Tibial nerve (tissue), 4 donors: ENCODE measurements at regions not wholly inside any gene's neighbourhood (a gene's known extent, or its start where the extent isn't known, plus 50 kb on each side); places are given as distances from the start of the nearest gene placed in this dataset.

ENCODE experiments used
- DNase-seq, 2 donors: peaks; one replicate each; pipeline ENCODE4 v3.0.0-alpha.2; 2019; ENCODE audit warnings: low spot score in 2 of 2
- H3K27ac ChIP-seq, 4 donors: fragments of 200-600 bp; sonication (generic) in 3 of 4; one replicate each; pipeline ENCODE4 v1.5.1; 2017 to 2019; ENCODE audit warnings: mild to moderate bottlenecking in 1 of 4
- H3K27me3 ChIP-seq, 2 donors: fragments of 200-600 bp; sonication (generic) in 1 of 2; one replicate each; pipeline versions ENCODE4 v1.5.1 to v1.6.0; 2017 to 2019
- H3K36me3 ChIP-seq, 3 donors: fragments of 200-600 bp; sonication (generic); one replicate each; pipeline ENCODE4 v1.5.1; 2018 to 2019
- H3K4me1 ChIP-seq, 4 donors: fragments of 200-600 bp; sonication (generic) in 3 of 4; one replicate each; pipeline ENCODE4 v1.5.1; 2017 to 2019
- H3K4me3 ChIP-seq, 4 donors: fragments of 200-600 bp; sonication (generic) in 3 of 4; one replicate each; pipeline ENCODE4 v1.5.1; 2017 to 2019; ENCODE audit warnings: mild to moderate bottlenecking in 1 of 4, moderate library complexity in 1 of 4
- H3K9me3 ChIP-seq, 4 donors: fragments of 200-600 bp; sonication (generic) in 3 of 4; one replicate each; pipeline ENCODE4 v1.5.1; 2017 to 2019
- EP300 ChIP-seq, 2 donors: sonication (generic); formaldehyde crosslinking; IDR thresholded peaks; one replicate each; pipeline ENCODE4 v1.6.1; 2017; ENCODE audit warnings: antibody characterized with exemption in 2 of 2, mild to moderate bottlenecking in 1 of 2
- POLR2A ChIP-seq, 2 donors: fragments of 450-650 bp; IDR thresholded peaks; one replicate each; pipeline ENCODE4 v1.6.1; 2017; ENCODE audit warnings: antibody characterized with exemption in 2 of 2, mild to moderate bottlenecking in 2 of 2, moderate library complexity in 2 of 2
- WGBS, 2 donors: methylation state at CpG; one replicate each; pipeline ENCODE4 v1.1.5; 2018; 5-methylcytosine and 5-hydroxymethylcytosine counted together
- TF ChIP-seq, protein P1 (sequence below), 5 experiments: fragments of 200-600 bp in 3 of 5; fragments of 450-650 bp in 2 of 5; sonication (generic) in 3 of 5; IDR thresholded peaks; one replicate each; pipeline ENCODE4 v1.5.1; 2016 to 2019; ENCODE audit warnings: antibody characterized with exemption in 5 of 5, mild to moderate bottlenecking in 3 of 5, moderate library complexity in 2 of 5

DNA sequence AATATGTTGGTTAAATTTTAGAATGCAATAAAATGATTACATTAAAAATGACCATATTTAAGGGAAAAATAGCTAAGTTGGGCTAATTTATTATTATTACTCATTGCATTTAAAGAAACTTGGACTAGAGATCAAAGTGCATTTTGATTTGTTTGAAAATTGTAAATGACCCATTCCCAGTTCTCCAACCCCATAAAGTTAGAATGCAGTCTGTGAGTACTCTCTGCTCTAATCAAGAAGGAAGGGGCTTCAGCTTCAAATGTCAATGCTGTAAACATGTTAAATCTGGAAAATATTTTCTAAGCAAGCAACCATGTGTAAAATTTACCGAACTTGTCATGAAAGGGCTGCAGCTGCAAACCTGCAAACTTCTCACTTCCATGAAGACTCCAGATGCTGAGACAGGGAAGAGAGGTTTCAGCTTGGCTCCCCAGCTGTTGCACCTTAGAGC lies 232.7 kb downstream of the TTLL7 start:
- no peak overlapping the region for H3K4me3 ChIP-seq
- no peak for DNase-seq
- H3K36me3 ChIP-seq, result no peaks in the 10 kb centered on the region
- no peaks in the 10 kb centered on the region for H3K9me3 ChIP-seq
- WGBS, 2 donors, result 69 to 79% methylated on average over 1 of the region's 1 CpG
- no peaks in the 10 kb centered on the region for H3K27me3 ChIP-seq
- H3K4me1 ChIP-seq, result peaks cover 0 to 16% (median 2%) of the 10 kb centered on the region in 4 donors
- TF ChIP-seq EP300 (IDR thresholded peaks at IDR 0.05) (no peak), POLR2A (IDR thresholded peaks at IDR 0.05) (no peak)
- TF ChIP-seq, protein P1, sequence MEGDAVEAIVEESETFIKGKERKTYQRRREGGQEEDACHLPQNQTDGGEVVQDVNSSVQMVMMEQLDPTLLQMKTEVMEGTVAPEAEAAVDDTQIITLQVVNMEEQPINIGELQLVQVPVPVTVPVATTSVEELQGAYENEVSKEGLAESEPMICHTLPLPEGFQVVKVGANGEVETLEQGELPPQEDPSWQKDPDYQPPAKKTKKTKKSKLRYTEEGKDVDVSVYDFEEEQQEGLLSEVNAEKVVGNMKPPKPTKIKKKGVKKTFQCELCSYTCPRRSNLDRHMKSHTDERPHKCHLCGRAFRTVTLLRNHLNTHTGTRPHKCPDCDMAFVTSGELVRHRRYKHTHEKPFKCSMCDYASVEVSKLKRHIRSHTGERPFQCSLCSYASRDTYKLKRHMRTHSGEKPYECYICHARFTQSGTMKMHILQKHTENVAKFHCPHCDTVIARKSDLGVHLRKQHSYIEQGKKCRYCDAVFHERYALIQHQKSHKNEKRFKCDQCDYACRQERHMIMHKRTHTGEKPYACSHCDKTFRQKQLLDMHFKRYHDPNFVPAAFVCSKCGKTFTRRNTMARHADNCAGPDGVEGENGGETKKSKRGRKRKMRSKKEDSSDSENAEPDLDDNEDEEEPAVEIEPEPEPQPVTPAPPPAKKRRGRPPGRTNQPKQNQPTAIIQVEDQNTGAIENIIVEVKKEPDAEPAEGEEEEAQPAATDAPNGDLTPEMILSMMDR (IDR thresholded peaks at IDR 0.05), result no peak
- H3K27ac ChIP-seq, result no peak overlapping the region

DNA sequence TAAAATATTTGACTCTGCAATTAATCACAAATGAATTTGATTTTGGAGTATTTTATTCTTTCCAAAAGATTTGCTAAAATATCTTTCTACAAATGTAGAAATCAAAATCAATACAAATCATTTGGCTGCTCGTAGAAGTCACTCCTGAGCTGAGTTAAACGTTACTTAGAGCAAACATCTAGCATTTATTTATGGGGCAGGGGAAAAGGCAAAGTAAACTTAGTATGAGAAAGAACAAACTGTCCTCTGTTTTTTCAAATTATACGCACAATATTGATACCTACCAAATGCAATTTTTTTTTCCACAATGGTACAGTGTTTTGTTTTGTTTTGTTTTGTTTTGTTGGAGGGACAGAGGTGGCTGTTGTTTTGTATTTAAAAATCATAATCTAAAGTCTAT lies 233.8 kb downstream of the TTLL7 start:
- no peaks in the 10 kb centered on the region for H3K36me3 ChIP-seq
- H3K27me3 ChIP-seq, result no peaks in the 10 kb centered on the region
- peaks cover 0 to 22% (median 2%) of the 10 kb centered on the region in 4 donors for H3K4me1 ChIP-seq
- H3K4me3 ChIP-seq, result no peak overlapping the region
- no peak for DNase-seq
- H3K27ac ChIP-seq, result no peak overlapping the region
- WGBS, 2 donors, result 52 to 56% methylated on average over 3 of the region's 3 CpGs
- no peaks in the 10 kb centered on the region for H3K9me3 ChIP-seq
- TF ChIP-seq POLR2A (IDR thresholded peaks at IDR 0.05) (no peak), EP300 (IDR thresholded peaks at IDR 0.05) (no peak)
- TF ChIP-seq, protein P1 (IDR thresholded peaks at IDR 0.05), result no peak

DNA sequence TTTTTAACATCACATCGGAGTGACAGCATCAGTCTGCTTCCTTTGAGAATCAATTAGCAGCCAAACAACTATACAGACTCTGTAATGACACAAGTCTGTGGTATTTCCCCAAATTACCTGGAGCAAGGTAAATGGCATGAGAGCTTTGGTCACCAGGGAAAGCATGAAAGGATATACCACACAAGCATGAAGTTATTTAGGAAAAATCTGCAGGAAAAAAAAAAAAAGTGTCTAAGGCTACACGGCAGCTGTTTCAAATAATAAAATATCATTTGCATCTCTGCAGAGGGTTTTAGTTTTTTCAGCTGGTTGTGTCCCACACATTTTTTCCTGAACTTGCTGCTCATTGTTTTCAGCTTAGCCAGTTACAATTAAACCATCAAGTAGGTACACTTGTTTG lies 234.7 kb downstream of the TTLL7 start:
- Histone ChIP-seq H3K27me3 (no peaks in the 10 kb centered on the region), H3K4me1 (peaks cover 0 to 16% (median 2%) of the 10 kb centered on the region in 4 donors), H3K27ac (no peak overlapping the region), H3K36me3 (no peaks in the 10 kb centered on the region), H3K4me3 (no peak overlapping the region), H3K9me3 (no peaks in the 10 kb centered on the region)
- WGBS, 2 donors, result 61 to 65% methylated on average over 2 of the region's 2 CpGs
- TF ChIP-seq POLR2A (IDR thresholded peaks at IDR 0.05) (no peak), EP300 (IDR thresholded peaks at IDR 0.05) (no peak)
- DNase-seq, result no peak

DNA sequence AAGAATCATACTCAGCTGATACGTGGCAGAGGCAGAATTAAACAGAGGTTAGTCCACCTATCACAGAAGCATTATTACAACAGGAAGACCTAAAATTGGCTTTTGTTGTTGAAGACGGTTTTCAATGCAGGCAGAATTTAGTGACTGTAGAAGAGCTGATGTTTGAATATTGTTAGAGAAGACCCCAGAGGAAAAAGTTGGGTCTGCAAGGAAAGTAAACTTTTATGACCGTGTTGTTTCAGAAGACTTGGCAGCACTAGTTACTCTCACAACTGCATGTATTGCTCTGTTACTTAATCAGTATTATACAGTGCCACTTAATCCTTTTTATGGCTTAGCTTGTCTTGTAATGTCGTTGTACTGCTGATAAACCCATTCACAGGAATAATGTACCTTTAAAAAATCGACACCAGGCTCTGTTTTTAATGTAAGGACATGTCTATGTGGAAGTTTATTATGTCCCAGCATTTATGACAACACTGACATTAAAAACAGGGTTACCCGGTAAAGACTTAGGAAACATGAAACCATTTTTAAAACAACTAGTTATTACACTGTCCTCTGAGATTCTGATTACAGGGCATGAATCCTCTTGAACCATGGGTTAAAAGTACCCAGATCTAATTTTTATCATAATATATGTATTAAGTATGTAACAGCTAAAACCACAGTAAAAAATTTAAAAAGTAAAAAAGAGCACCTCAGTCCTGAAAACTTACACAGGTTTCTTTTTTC lies 235.4 kb downstream of the TTLL7 start:
- H3K27ac ChIP-seq, result no peak overlapping the region
- H3K9me3 ChIP-seq, result no peaks in the 10 kb centered on the region
- 65 to 66% methylated on average over 6 of the region's 6 CpGs for WGBS, 2 donors
- TF ChIP-seq, protein P1 (IDR thresholded peaks at IDR 0.05), result no peak
- TF ChIP-seq EP300 (IDR thresholded peaks at IDR 0.05) (no peak), POLR2A (IDR thresholded peaks at IDR 0.05) (no peak)
- no peak overlapping the region for H3K4me3 ChIP-seq
- H3K27me3 ChIP-seq, result no peaks in the 10 kb centered on the region
- H3K4me1 ChIP-seq, result peaks cover 0 to 16% (median 2%) of the 10 kb centered on the region in 4 donors
- DNase-seq, result no peak
- no peaks in the 10 kb centered on the region for H3K36me3 ChIP-seq

DNA sequence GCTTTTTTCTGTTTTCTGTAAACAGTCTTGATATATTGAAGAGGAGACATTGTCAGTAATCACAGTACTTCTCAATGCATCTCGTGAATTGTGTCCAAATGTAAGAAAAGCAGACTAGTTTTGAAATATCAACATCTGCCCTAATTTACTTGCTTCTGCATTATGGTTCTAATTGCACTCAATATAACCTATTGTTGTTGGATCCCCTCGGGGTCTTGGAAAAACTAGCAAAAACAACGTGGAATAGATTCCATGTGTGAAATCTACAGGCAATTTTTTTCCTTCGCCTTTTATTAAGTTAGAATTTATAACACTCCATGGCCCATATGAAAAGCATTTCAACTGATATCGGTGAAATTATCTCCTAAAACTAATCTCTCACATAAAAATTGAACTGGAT lies 236.5 kb downstream of the TTLL7 start:
- DNase-seq, result no peak
- H3K27me3 ChIP-seq, result no peaks in the 10 kb centered on the region
- H3K9me3 ChIP-seq, result no peaks in the 10 kb centered on the region
- no peak overlapping the region for H3K27ac ChIP-seq
- H3K4me1 ChIP-seq, result peaks cover 0 to 16% (median 2%) of the 10 kb centered on the region in 4 donors
- no peaks in the 10 kb centered on the region for H3K36me3 ChIP-seq
- TF ChIP-seq EP300 (IDR thresholded peaks at IDR 0.05), result no peak
- TF ChIP-seq POLR2A (IDR thresholded peaks at IDR 0.05), result no peak
- TF ChIP-seq, protein P1 (IDR thresholded peaks at IDR 0.05), result no peak
- WGBS, 2 donors, result 58 to 60% methylated on average over 5 of the region's 5 CpGs
- H3K4me3 ChIP-seq, result no peak overlapping the region
